ENCODE measurements at regions not wholly inside any gene's neighbourhood (a gene's known extent, or its start where the extent isn't known, plus 50 kb on each side); places are given as distances from the start of the nearest gene placed in this dataset.
"Not testable (repeated sequence)": the region's sequence is repeated elsewhere in the genome, so short reads cannot be mapped to it uniquely, and the experiment has no call there.

DNA sequence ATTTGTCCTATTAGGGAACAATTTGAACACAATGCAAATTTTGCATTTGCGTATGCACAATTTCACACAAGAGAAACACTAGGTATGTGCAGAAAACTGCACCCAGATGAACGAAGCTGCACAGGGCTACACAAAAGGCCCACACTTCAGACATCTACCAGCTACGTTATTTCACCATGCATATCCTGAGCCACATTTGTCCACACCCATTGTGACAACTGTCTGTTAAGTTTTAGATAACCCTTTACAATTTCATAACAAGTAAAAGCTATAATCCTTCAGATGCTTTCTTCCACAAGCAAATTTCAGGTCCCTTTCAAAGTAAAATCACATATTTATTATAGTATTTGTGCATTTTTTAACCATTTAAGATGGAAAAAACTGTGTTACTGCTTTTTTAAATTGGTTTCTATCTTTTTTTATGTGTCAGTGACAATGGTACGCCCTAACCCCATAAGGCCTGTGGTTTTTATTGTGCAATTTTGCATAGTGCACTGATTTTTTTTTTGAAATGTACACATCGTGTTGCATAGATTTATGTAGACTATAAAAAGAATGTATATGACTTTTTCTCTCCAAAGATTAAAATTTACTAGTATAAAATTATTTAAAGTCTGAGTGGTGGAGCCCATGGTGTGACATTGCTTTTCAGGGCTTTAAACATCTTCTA, 87.8 kb upstream of the BTG1 start:
- H3K27ac ChIP-seq (ENCODE audit: extremely low read depth, low read depth, low read length): no peak overlapping the region
- POLR2A ChIA-PET: no interaction called here
- H3K4me3 ChIP-seq (ENCODE audit: low read depth, low read length): no peak overlapping the region
- CTCF ChIA-PET: no interaction called here
- no peak for TF ChIP-seq ZNF544 (tag by site-specific recombination; IDR thresholded peaks at IDR 0.05)
- no peak for TF ChIP-seq ZNF221 (tag by site-specific recombination; IDR thresholded peaks at IDR 0.05; ENCODE audit: borderline replicate concordance)
- no peak for TF ChIP-seq ZNF146 (tag by site-specific recombination; IDR thresholded peaks at IDR 0.05)
- TF ChIP-seq, protein P1, sequence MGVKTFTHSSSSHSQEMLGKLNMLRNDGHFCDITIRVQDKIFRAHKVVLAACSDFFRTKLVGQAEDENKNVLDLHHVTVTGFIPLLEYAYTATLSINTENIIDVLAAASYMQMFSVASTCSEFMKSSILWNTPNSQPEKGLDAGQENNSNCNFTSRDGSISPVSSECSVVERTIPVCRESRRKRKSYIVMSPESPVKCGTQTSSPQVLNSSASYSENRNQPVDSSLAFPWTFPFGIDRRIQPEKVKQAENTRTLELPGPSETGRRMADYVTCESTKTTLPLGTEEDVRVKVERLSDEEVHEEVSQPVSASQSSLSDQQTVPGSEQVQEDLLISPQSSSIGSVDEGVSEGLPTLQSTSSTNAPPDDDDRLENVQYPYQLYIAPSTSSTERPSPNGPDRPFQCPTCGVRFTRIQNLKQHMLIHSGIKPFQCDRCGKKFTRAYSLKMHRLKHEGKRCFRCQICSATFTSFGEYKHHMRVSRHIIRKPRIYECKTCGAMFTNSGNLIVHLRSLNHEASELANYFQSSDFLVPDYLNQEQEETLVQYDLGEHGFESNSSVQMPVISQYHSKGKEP (tag by site-specific recombination; IDR thresholded peaks at IDR 0.05): no peak
- TF ChIP-seq ZNF510 (tag by site-specific recombination; IDR thresholded peaks at IDR 0.05; ENCODE audit: insufficient replicate concordance): no peak
- no peak for TF ChIP-seq GLIS1 (tag by site-specific recombination; IDR thresholded peaks at IDR 0.05)
- TF ChIP-seq, protein P2, sequence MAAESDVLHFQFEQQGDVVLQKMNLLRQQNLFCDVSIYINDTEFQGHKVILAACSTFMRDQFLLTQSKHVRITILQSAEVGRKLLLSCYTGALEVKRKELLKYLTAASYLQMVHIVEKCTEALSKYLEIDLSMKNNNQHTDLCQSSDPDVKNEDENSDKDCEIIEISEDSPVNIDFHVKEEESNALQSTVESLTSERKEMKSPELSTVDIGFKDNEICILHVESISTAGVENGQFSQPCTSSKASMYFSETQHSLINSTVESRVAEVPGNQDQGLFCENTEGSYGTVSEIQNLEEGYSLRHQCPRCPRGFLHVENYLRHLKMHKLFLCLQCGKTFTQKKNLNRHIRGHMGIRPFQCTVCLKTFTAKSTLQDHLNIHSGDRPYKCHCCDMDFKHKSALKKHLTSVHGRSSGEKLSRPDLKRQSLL (tag by site-specific recombination; IDR thresholded peaks at IDR 0.05): no peak
- TF ChIP-seq ZNF335 (tag by site-specific recombination; conservative IDR thresholded peaks at IDR 0.05): no peak
- TF ChIP-seq ZNF274 (IDR thresholded peaks at IDR 0.05; ENCODE audit: low read length): no peak
- TF ChIP-seq ZNF274 (tag by site-specific recombination; IDR thresholded peaks at IDR 0.05; ENCODE audit: borderline replicate concordance): no peak
- no peak for TF ChIP-seq ZNF114 (tag by site-specific recombination; IDR thresholded peaks at IDR 0.05)
- TF ChIP-seq ZNF394 (tag by site-specific recombination; IDR thresholded peaks at IDR 0.05; ENCODE audit: borderline replicate concordance): no peak
- no peak for TF ChIP-seq SCRT1 (tag by site-specific recombination; IDR thresholded peaks at IDR 0.05; ENCODE audit: borderline replicate concordance)
- no peak for TF ChIP-seq ZNF366 (tag by site-specific recombination; conservative IDR thresholded peaks at IDR 0.05)
- TF ChIP-seq, protein P3, sequence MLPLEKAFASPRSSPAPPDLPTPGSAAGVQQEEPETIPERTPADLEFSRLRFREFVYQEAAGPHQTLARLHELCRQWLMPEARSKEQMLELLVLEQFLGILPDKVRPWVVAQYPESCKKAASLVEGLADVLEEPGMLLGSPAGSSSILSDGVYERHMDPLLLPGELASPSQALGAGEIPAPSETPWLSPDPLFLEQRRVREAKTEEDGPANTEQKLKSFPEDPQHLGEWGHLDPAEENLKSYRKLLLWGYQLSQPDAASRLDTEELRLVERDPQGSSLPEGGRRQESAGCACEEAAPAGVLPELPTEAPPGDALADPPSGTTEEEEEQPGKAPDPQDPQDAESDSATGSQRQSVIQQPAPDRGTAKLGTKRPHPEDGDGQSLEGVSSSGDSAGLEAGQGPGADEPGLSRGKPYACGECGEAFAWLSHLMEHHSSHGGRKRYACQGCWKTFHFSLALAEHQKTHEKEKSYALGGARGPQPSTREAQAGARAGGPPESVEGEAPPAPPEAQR (tag by site-specific recombination; IDR thresholded peaks at IDR 0.05): no peak
- TF ChIP-seq, protein P4, sequence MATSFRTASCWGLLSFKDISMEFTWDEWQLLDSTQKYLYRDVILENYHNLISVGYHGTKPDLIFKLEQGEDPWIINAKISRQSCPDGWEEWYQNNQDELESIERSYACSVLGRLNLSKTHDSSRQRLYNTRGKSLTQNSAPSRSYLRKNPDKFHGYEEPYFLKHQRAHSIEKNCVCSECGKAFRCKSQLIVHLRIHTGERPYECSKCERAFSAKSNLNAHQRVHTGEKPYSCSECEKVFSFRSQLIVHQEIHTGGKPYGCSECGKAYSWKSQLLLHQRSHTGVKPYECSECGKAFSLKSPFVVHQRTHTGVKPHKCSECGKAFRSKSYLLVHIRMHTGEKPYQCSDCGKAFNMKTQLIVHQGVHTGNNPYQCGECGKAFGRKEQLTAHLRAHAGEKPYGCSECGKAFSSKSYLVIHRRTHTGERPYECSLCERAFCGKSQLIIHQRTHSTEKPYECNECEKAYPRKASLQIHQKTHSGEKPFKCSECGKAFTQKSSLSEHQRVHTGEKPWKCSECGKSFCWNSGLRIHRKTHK (tag by site-specific recombination; IDR thresholded peaks at IDR 0.05): no peak
- TF ChIP-seq TRIM28 (IDR thresholded peaks at IDR 0.05; ENCODE audit: borderline replicate concordance, low read length): no peak
- TF ChIP-seq ZNF514 (tag by site-specific recombination; IDR thresholded peaks at IDR 0.05): no peak
- no peaks in the 10 kb centered on the region for H3K9me3 ChIP-seq (ENCODE audit: control insufficient read depth, insufficient read depth, low read depth, low read length)
- no peaks in the 10 kb centered on the region for H3K4me1 ChIP-seq (ENCODE audit: control insufficient read depth, insufficient read depth, low read length)
- H3K36me3 ChIP-seq (ENCODE audit: control insufficient read depth in 2 of 2, insufficient read depth in 1 of 2, low read length in 2 of 2): no peaks in the 10 kb centered on the region

DNA sequence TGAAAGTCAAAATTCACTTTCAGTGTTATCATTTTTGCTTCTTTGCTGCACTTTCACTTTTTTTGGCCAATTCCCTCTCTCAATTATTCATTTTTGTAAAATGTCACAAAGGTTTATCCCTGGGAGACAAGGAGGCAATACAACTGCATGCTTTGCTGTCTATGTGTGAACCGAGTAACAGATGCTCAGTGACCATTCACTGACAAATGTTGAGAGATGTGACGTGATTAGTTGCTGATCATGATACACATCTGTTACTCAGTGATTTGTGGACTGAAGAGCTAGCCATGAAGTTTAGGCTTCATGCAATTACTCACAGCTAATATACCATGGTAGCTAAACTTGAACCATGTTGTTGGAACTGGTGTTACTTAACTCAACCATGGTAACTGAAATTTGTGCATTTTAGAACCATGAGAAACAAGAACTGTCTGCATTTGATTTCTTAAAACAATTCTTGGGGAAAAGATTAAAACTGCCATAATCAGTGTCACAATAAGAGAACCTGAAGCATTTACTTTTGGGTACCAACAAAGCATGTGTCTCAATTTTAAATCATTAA, 86.8 kb upstream of the BTG1 start:
- H3K9me3 ChIP-seq (ENCODE audit: control insufficient read depth, insufficient read depth, low read depth, low read length); H3K36me3 ChIP-seq (ENCODE audit: control insufficient read depth in 2 of 2, insufficient read depth in 1 of 2, low read length in 2 of 2); H3K4me3 ChIP-seq (ENCODE audit: low read depth, low read length); H3K4me1 ChIP-seq (ENCODE audit: control insufficient read depth, insufficient read depth, low read length); H3K27ac ChIP-seq (ENCODE audit: extremely low read depth, low read depth, low read length); POLR2A ChIA-PET: not testable (repeated sequence)
- CTCF ChIA-PET: interaction anchor here (0.6 kb wide), 1 partner anchor 132 kb away, joined by 9 read pairs; no protein-coding TSS in a partner anchor

DNA sequence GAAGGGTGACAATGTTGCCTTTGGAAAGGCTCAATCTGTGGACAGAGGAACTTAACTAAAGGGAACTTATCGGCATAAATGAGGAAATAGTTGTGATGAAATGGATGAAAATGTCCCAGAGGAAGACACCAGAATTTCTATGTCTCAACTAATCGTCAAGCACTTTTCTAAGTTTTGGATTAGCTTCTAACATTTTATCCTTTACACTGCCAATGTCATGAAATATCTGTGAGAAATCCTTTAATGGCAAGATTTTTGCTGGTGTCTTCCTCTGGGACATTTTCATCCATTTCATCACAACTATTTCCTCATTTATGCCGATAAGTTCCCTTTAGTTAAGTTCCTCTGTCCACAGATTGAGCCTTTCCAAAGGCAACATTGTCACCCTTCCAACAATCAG, 86.3 kb upstream of the BTG1 start:
- H3K4me1 ChIP-seq (ENCODE audit: control insufficient read depth, insufficient read depth, low read length); H3K27ac ChIP-seq (ENCODE audit: extremely low read depth, low read depth, low read length); H3K4me3 ChIP-seq (ENCODE audit: low read depth, low read length); H3K36me3 ChIP-seq (ENCODE audit: control insufficient read depth in 2 of 2, insufficient read depth in 1 of 2, low read length in 2 of 2); H3K9me3 ChIP-seq (ENCODE audit: control insufficient read depth, insufficient read depth, low read depth, low read length): not testable (repeated sequence)
- ChIA-PET POLR2A (interaction anchor here (1.5 kb wide), 1 partner anchor 83 kb away, joined by 3 read pairs; no protein-coding TSS in a partner anchor), CTCF (interaction anchor here (0.6 kb wide), 1 partner anchor 133 kb away, joined by 9 read pairs; no protein-coding TSS in a partner anchor)

DNA sequence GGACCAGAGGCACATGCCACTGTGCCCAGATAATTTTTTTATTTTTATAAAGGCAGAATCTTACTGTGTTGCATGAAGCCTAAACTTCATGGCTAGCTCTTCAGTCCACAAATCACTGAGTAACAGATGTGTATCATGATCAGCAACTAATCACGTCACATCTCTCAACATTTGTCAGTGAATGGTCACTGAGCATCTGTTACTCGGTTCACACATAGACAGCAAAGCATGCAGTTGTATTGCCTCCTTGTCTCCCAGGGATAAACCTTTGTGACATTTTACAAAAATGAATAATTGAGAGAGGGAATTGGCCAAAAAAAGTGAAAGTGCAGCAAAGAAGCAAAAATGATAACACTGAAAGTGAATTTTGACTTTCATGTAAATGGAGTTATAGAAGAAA, 85.9 kb upstream of the BTG1 start:
- H3K4me1 ChIP-seq (ENCODE audit: control insufficient read depth, insufficient read depth, low read length); H3K9me3 ChIP-seq (ENCODE audit: control insufficient read depth, insufficient read depth, low read depth, low read length); H3K36me3 ChIP-seq (ENCODE audit: control insufficient read depth in 2 of 2, insufficient read depth in 1 of 2, low read length in 2 of 2); H3K27ac ChIP-seq (ENCODE audit: extremely low read depth, low read depth, low read length); CTCF ChIA-PET; H3K4me3 ChIP-seq (ENCODE audit: low read depth, low read length): not testable (repeated sequence)
- POLR2A ChIA-PET: interaction anchor here (1.5 kb wide), 1 partner anchor 82 kb away, joined by 3 read pairs; no protein-coding TSS in a partner anchor
